ENCODE measurements at regions not wholly inside any gene's neighbourhood (a gene's known extent, or its start where the extent isn't known, plus 50 kb on each side); places are given as distances from the start of the nearest gene placed in this dataset.

- TF ChIP-seq CTCF (IDR thresholded peaks at IDR 0.05; ENCODE audit: low read depth, low read length) = no peak
- no peak for TF ChIP-seq EZH2phosphoT487 (IDR thresholded peaks at IDR 0.05; ENCODE audit: low read depth)
These were observed 1191.4 kb upstream of the PHF14 start for GRCh38 chr7:9782275-9782674.

Data from OCI-LY3 (cell line).